ENCODE measurements at regions not wholly inside any gene's neighbourhood (a gene's known extent, or its start where the extent isn't known, plus 50 kb on each side); places are given as distances from the start of the nearest gene placed in this dataset.
"Not testable (repeated sequence)": the region's sequence is repeated elsewhere in the genome, so short reads cannot be mapped to it uniquely, and the experiment has no call there.

- Histone ChIP-seq H3F3A (ENCODE audit: control insufficient read depth, insufficient read depth) (no peaks in the 10 kb centered on the region), H3K4me1 (ENCODE audit: control insufficient read depth, low read length) (no peaks in the 10 kb centered on the region), H3K9me2 (replicated peaks; ENCODE audit: control insufficient read depth, low read length) (no peaks in the 10 kb centered on the region), H3K36me3 (ENCODE audit: control insufficient read depth, low read length) (no peaks in the 10 kb centered on the region), H3K4me2 (ENCODE audit: low read length) (no peak overlapping the region), H3K27ac (ENCODE audit: low read depth, low read length) (no peak overlapping the region), H4K20me1 (ENCODE audit: control insufficient read depth, insufficient read depth, low read depth, low read length) (no peaks in the 10 kb centered on the region), H3K27me3 (ENCODE audit: control insufficient read depth, low read length) (no peaks in the 10 kb centered on the region), H3K9me3 (ENCODE audit: control insufficient read depth, insufficient read depth, low read length) (no peaks in the 10 kb centered on the region), H3K4me3 (ENCODE audit: low read length) (no peak overlapping the region), H3K79me2 (ENCODE audit: control insufficient read depth, low read length) (no peaks in the 10 kb centered on the region)
- TF ChIP-seq EZH2phosphoT487 (IDR thresholded peaks at IDR 0.05; ENCODE audit: borderline replicate concordance, low read length) = no peak
- TF ChIP-seq CTCF (IDR thresholded peaks at IDR 0.05; ENCODE audit: low read depth, low read length, poor library complexity, severe bottlenecking) = no peak
These were observed 229.7 kb upstream of the PIK3R1 start for GRCh38 chr5:67985686-67986387.

- Histone ChIP-seq H3F3A (ENCODE audit: control insufficient read depth, insufficient read depth) (no peaks in the 10 kb centered on the region), H3K79me2 (ENCODE audit: control insufficient read depth, low read length) (no peaks in the 10 kb centered on the region), H3K4me2 (ENCODE audit: low read length) (no peak overlapping the region), H3K9me2 (replicated peaks; ENCODE audit: control insufficient read depth, low read length) (no peaks in the 10 kb centered on the region), H3K9me3 (ENCODE audit: control insufficient read depth, insufficient read depth, low read length) (no peaks in the 10 kb centered on the region), H3K36me3 (ENCODE audit: control insufficient read depth, low read length) (no peaks in the 10 kb centered on the region), H3K27me3 (ENCODE audit: control insufficient read depth, low read length) (no peaks in the 10 kb centered on the region), H3K4me1 (ENCODE audit: control insufficient read depth, low read length) (no peaks in the 10 kb centered on the region), H3K27ac (ENCODE audit: low read depth, low read length) (no peak overlapping the region), H4K20me1 (ENCODE audit: control insufficient read depth, insufficient read depth, low read depth, low read length) (no peaks in the 10 kb centered on the region), H3K4me3 (ENCODE audit: low read length) (no peak overlapping the region)
- TF ChIP-seq CTCF (IDR thresholded peaks at IDR 0.05; ENCODE audit: low read depth, low read length, poor library complexity, severe bottlenecking) (no peak), EZH2phosphoT487 (IDR thresholded peaks at IDR 0.05; ENCODE audit: borderline replicate concordance, low read length) (no peak)
These were observed 231.0 kb upstream of the PIK3R1 start for GRCh38 chr5:67984546-67984945.

GRCh38 chr5:67983251-67984110 is 232.1 kb upstream of the PIK3R1 start:
- no peak overlapping the region for H3K4me3 ChIP-seq (ENCODE audit: low read length)
- H3F3A ChIP-seq (ENCODE audit: control insufficient read depth, insufficient read depth) = no peaks in the 10 kb centered on the region
- no peaks in the 10 kb centered on the region for H3K27me3 ChIP-seq (ENCODE audit: control insufficient read depth, low read length)
- H3K27ac ChIP-seq (ENCODE audit: low read depth, low read length) = no peak overlapping the region
- H3K9me3 ChIP-seq (ENCODE audit: control insufficient read depth, insufficient read depth, low read length) = no peaks in the 10 kb centered on the region
- TF ChIP-seq EZH2phosphoT487 (IDR thresholded peaks at IDR 0.05; ENCODE audit: borderline replicate concordance, low read length) (no peak), CTCF (IDR thresholded peaks at IDR 0.05; ENCODE audit: low read depth, low read length, poor library complexity, severe bottlenecking) (no peak)
- no peaks in the 10 kb centered on the region for H3K79me2 ChIP-seq (ENCODE audit: control insufficient read depth, low read length)
- H3K4me1 ChIP-seq (ENCODE audit: control insufficient read depth, low read length) = no peaks in the 10 kb centered on the region
- no peaks in the 10 kb centered on the region for H3K9me2 ChIP-seq (replicated peaks; ENCODE audit: control insufficient read depth, low read length)
- H4K20me1 ChIP-seq (ENCODE audit: control insufficient read depth, insufficient read depth, low read depth, low read length) = no peaks in the 10 kb centered on the region
- no peak overlapping the region for H3K4me2 ChIP-seq (ENCODE audit: low read length)
- no peaks in the 10 kb centered on the region for H3K36me3 ChIP-seq (ENCODE audit: control insufficient read depth, low read length)

GRCh38 chr5:67982160-67982559 is 233.4 kb upstream of the PIK3R1 start:
- H3K4me2 ChIP-seq (ENCODE audit: low read length); H3K9me3 ChIP-seq (ENCODE audit: control insufficient read depth, insufficient read depth, low read length); H3K4me1 ChIP-seq (ENCODE audit: control insufficient read depth, low read length): not testable (repeated sequence)

More at GRCh38 chr5:67982160-67982559, 233.4 kb upstream of the PIK3R1 start:
- H3F3A ChIP-seq (ENCODE audit: control insufficient read depth, insufficient read depth); H3K79me2 ChIP-seq (ENCODE audit: control insufficient read depth, low read length); H3K4me3 ChIP-seq (ENCODE audit: low read length); H3K27ac ChIP-seq (ENCODE audit: low read depth, low read length); H4K20me1 ChIP-seq (ENCODE audit: control insufficient read depth, insufficient read depth, low read depth, low read length); H3K36me3 ChIP-seq (ENCODE audit: control insufficient read depth, low read length); H3K27me3 ChIP-seq (ENCODE audit: control insufficient read depth, low read length); H3K9me2 ChIP-seq (replicated peaks; ENCODE audit: control insufficient read depth, low read length): not testable (repeated sequence)

All from DOHH2 (cell line).